Neural progenitor cell (in vitro differentiated cells): ENCODE measurements at regions not wholly inside any gene's neighbourhood (a gene's known extent, or its start where the extent isn't known, plus 50 kb on each side); places are given as distances from the start of the nearest gene placed in this dataset.

Experiments used
- EZH2 ChIP-seq: fragments of 200-600 bp; sonication (generic); IDR thresholded peaks from 2 replicates; pipeline ENCODE4 v1.6.1; 2017; ENCODE audit warnings: antibody characterized with exemption, mild to moderate bottlenecking, moderate library complexity
- EZH2phosphoT487 ChIP-seq: fragments of 200-600 bp; sonication (generic); IDR thresholded peaks from 2 replicates; pipeline ENCODE4 v1.6.1; 2017; ENCODE audit warnings: antibody characterized with exemption
- TF ChIP-seq, protein P1 (sequence below): fragments of 200-600 bp; sonication (generic); IDR thresholded peaks from 2 replicates; pipeline ENCODE4 v1.5.1; 2017; ENCODE audit warnings: antibody characterized with exemption, mild to moderate bottlenecking

DNA sequence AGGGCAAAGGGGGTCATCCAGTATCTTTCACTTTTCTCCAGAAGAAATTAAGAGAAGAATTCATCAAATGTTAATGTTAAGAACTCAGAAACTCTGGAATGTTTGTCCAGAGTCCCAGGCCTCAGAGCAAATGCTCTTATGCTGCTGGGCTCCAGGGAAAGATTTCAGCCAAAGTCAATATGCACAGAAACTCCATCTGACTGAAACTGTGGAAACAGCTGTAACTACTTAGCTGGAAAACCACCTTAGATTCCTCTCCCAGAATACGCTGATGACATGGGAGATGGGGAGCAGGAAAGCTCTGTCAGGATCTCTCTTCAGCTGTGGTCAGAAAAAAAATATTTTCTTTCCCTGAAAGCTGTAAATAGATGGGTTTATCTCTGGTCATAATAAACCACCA lies 559.6 kb downstream of the RFPL4B start:
- TF ChIP-seq, protein P1, sequence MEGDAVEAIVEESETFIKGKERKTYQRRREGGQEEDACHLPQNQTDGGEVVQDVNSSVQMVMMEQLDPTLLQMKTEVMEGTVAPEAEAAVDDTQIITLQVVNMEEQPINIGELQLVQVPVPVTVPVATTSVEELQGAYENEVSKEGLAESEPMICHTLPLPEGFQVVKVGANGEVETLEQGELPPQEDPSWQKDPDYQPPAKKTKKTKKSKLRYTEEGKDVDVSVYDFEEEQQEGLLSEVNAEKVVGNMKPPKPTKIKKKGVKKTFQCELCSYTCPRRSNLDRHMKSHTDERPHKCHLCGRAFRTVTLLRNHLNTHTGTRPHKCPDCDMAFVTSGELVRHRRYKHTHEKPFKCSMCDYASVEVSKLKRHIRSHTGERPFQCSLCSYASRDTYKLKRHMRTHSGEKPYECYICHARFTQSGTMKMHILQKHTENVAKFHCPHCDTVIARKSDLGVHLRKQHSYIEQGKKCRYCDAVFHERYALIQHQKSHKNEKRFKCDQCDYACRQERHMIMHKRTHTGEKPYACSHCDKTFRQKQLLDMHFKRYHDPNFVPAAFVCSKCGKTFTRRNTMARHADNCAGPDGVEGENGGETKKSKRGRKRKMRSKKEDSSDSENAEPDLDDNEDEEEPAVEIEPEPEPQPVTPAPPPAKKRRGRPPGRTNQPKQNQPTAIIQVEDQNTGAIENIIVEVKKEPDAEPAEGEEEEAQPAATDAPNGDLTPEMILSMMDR: no peak
- TF ChIP-seq EZH2: no peak
- no peak for TF ChIP-seq EZH2phosphoT487
